NCI-H1694 treated with DMSO at 0.1 percent for 48 hours (cell line): ENCODE measurements at regions not wholly inside any gene's neighbourhood (a gene's known extent, or its start where the extent isn't known, plus 50 kb on each side); places are given as distances from the start of the nearest gene placed in this dataset.
"Not testable (repeated sequence)": the region's sequence is repeated elsewhere in the genome, so short reads cannot be mapped to it uniquely, and the experiment has no call there.

ENCODE experiments used
- DNase-seq: peaks from one replicate; lab custom pipeline; 2025; lab: John Stamatoyannopoulos, UW

DNA sequence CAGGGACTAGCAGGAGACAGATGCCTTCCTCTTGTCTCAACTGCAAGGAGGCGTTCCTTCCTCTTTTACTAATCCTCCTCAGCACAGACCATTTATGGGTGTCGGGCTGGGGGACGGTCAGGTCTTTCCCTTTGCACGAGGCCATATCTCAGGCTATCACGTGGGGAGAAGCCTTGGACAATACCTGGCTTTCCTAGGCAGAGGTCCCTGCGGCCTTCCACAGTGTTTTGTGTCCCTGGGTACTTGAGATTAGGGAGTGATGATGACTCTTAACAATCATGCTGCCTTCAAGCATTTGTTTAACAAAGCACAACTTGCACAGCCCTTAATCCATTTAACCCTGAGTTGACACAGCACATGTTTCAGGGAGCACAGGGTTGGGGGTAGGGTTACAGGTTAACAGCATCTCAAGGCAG lies 1238.6 kb downstream of the OLFM4 start:
- not testable (repeated sequence) for DNase-seq

- not testable (repeated sequence) for DNase-seq
These were observed 1239.5 kb downstream of the OLFM4 start for GRCh38 chr13:54268013-54268695.

GRCh38 chr13:54287062-54287764 lies 1258.6 kb downstream of the OLFM4 start:
- no peak for DNase-seq

DNA sequence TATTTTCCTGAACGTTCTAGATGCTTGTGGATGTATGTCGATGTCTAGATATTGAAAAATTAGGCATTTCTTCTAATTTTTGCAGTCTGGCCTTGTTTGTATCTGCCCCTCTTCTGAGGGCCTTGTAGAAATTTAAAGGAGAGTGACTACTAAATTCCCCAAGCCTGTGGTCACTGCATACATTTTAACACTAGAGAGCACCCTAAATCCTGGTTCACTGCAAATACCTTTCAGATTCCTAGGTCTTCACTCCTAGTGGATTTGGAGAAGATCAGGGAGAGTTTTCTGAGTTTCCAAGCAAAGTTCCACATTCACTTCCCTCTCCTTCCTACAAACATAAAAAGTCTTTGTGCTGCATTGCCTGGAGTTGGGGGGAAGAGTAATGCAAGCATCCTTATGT lies 1272.5 kb downstream of the OLFM4 start:
- no peak for DNase-seq

DNA sequence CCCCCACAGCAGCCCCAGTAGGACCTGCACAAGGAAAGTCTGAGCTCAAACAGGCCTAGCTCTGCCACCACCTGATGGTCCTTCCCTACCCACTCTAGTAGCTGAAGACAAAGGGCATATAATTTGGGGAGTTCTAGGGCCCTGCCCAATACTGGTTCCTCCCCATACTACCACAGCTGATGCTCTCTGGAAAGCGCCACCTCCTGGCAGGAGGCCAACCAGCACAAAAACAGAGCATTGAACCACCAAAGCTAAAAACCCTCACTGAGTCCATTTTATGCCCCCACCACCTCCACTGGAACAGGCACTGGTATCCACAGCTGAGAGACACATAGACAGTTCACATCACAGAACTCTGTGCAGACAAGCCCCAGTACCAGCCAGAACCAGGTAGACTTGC lies 1276.8 kb downstream of the OLFM4 start:
- DNase-seq = no peak

DNA sequence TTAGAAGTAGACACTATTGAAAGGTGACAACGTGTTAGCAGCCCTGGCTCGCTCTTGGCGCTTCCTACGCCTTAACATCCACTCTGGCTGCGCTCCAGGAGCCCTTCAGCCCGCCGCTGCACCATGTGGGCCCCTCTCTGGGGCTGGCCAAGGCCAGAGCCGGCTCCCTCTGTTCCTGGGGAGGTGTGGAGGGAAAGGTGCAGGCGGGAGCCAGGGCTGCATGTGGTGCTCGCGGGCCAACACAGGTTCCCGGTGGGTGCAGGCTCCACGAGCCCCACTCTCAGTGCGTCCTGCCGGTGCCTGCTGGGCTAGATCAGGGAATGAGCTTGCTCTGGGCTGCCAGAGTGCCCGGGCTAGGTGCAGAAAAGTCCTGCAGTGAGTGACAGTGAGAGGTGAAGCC lies 1284.3 kb downstream of the OLFM4 start:
- DNase-seq = no peak

GRCh38 chr13:54317722-54318121 lies 1289.1 kb downstream of the OLFM4 start:
- DNase-seq = no peak

DNA sequence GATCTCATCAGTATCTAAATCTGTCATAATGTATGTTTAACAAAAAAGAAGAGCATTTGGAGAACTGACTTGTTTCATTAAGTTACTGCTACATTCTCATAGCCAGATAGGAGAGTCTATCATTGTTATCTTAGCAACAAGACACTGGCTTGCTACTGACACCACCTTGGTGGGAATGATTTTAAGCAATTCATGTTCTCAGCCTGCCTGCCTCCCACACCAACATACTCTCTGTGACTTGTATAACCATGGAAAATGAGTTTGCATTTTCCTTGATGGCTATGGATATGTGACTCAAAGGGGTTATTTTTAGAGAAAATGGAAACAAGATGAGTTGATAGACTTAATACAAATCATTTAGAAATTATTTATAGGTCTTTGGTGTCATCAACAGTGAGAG lies 1308.9 kb downstream of the OLFM4 start:
- DNase-seq = no peak

- DNase-seq = no peak
These were observed 1318.9 kb downstream of the OLFM4 start for GRCh38 chr13:54347531-54347930.

DNA sequence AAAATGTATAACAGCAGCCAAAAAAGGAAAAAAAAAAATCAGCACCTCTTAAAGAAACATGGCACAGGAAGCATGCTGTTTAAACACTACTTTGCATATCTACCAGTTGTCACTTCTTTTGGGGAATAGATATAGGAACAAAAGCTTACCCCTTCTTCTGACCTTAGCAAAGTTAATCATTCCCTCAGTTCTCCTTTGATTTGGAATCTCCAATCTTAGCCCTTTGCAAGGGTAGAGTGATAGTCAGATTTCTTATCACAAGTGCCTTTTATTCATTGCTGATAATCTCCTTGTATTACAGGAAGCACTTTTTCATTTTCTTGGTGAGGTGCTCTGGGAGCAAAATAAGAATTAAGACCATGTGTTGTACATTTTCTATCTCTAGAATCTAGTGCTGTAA lies 1327.6 kb downstream of the OLFM4 start:
- no peak for DNase-seq

DNA sequence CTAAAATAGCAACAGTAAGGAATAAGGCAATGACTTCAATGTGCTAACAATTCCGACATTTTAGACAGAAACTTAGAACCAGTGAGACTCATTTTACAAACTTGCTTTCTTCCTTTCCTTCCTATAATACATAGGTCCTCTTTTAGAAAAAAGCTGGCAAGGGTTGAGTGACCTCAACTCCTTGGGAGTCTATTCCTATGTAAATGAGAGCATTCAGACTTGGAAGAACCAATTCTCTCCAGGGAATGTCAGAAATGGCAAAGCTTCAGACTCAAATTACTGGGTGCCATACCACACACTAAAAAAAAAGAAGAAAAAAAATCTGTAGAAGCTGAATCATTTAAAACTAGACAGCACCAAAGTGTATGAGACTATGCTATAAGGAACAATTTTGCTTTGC lies 1328.2 kb downstream of the OLFM4 start:
- no peak for DNase-seq

DNA sequence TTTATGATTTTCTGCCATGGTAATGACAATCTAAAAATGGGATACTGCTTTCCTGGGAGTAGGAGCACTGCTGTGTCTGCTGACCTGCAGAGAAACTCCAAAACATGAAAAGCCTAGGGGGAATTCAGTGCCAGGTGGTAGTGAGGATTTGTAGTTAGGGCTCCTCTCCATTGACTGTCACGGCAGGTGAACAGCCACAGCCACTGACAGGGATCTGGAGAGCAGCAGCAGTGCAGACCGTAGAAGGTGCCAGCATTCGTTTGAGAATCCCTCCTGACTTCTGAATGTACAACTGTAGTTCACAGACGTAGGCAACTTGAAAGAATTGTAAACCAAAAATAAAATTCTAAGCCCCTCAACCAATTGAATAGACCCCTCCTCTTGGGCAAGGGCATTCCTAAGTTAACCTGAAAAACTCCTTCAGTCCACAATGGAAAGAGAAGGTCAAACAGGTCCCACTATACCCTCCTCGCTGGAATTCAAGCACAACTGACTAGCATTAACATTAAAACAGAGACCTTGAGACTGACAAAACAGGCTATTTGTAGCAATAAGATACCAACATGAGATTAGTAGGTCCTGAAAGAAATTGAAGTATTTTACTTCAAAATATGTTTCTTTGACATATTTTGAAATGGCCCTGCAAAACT lies 1328.8 kb downstream of the OLFM4 start:
- DNase-seq = no peak

GRCh38 chr13:54361460-54361859 lies 1332.8 kb downstream of the OLFM4 start:
- no peak for DNase-seq

DNA sequence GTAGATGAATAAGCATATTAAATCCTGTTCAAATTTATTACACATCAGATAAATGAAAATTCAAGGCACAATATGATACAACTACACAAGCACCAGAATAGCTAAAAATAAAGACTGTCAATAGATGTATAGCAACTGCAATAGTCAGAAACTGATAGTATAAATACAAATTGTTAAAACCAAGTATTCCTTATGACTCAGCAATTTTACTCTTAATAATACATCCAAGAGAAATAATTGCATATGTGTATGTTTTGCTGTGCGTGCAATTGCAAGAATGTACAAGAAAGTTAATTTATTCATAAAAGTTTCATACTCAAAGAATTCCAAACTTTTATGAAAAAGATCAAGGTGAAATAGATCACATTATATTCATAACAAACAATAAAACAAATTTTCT lies 1338.1 kb downstream of the OLFM4 start:
- no peak for DNase-seq

DNA sequence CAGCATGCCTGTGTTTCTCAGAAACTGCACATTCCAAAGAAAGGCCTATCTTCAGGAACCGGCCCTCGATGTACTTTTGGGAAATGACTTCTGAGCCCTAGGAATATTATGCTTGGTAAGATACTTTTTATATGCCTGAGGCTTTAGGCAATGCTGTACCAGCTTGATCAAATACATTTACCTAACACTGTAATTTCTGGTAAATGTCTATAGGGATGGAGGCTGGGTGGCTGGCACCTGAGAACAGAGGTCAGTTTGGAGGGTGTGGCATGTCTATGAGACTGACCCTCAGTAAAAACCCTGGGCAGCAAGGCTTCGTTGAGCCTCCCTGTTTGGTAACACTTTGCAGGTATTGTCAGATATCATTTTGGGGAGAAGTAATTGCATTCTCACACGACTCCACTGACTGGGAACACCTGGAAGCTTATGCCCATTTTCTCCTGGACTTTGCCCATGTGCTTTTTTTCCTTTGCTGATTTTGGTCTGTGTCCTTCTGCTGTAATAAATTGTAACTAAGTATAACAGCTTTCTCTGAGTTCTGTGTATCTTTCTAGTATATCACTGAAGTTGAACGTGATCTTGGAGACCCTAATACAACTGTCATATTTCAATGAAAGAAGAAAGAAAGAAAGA lies 1339.1 kb downstream of the OLFM4 start:
- DNase-seq = no peak

DNA sequence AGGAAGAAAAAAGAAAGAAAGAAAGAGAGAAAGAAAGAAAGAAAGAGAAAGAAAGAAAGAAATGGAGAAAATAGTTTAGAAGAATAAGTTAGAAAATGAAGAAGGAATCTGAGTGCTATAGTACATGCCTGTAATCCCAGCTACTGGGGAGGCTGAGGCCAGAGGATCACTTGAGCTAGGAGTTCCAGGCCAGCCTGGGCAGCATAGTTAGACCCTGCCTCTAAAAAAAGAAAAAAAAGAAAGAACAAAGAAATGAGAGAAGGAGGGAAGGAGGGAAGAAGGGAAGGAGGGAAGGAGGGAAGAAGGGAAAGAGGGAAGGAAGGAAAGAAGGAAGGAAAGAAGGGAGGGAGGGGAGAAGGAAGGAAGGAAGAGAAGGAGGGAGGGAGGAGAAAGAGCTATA lies 1339.8 kb downstream of the OLFM4 start:
- DNase-seq = no peak

GRCh38 chr13:54373211-54373610 lies 1344.6 kb downstream of the OLFM4 start:
- DNase-seq = peak; percentile 80

DNA sequence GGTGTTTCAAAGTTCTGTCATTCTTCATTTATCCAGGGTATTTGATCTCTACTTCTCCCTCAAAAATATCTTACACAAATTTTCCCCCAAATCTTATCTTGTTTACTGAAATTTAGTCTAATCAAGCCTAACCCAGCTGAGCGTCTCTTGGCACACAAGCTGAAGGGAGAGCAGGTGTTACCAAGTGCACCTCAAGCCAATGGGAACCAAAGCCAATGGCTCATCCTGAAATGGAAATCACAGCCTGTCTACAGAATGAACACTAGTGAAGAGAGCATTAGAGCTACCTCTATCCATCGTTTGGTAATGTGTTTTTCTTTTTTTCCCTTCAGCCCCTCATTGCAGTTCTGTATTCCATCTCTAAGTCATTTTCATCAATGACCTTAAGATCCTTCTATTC lies 1350.8 kb downstream of the OLFM4 start:
- no peak for DNase-seq

DNA sequence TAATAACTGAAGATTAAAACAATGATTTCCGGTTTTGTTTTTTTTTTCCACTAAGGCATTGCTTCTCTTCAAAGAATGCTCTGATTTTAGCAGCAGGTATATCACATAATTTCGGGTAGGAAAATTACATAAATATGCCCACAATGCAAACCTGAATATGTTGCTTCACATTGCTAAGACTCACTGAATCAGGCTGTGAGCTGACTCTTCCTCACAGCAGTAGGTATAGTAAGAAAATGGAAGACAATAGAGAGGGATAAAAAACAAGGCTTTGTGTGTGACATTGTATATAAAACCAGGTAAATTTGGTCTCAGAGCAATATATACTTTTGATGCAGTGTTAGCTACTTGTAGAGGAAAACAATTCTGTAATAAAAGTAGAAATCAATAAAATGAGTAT lies 1355.0 kb downstream of the OLFM4 start:
- no peak for DNase-seq

DNA sequence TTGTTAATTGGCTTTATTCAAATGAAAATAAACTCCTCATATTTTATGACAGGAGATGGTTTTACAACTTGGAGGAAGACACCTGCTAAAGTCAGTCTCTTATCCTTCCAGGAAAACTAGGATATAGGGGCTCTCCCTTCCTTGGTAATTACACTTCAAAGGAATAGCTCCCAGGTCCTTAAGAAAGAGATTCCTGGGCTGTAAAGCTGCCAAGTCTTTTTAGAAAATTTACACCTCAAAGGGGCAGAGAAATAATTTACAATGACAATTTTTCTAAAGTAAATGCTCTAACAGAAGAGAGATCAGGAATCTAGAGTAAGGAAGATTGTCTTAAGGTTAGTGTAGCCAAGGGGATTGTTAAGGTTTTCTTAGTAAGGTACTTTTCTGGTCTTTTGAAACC lies 1359.0 kb downstream of the OLFM4 start:
- DNase-seq = no peak

DNA sequence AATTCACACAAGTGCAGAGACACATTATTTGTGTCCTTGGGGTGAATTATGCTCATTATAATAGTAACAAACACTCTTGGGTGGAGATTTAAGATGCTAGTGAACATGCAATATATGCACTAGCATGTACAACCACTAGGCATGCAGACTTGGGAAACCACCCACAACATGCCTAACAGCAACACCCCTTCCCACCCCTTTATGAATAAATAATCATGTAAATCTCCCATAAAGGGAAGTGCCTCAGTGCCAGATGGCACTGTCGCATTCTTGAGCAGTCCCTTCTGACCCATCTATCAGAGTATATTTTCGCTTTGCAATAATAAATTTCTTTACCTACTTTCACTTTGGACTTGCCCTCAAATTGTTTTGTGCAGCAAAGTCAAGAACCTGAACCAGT lies 1362.2 kb downstream of the OLFM4 start:
- DNase-seq = no peak

- no peak for DNase-seq
These were observed 1365.6 kb downstream of the OLFM4 start for GRCh38 chr13:54394085-54394700.
